ENCODE measurements at regions not wholly inside any gene's neighbourhood (a gene's known extent, or its start where the extent isn't known, plus 50 kb on each side); places are given as distances from the start of the nearest gene placed in this dataset.

DNA sequence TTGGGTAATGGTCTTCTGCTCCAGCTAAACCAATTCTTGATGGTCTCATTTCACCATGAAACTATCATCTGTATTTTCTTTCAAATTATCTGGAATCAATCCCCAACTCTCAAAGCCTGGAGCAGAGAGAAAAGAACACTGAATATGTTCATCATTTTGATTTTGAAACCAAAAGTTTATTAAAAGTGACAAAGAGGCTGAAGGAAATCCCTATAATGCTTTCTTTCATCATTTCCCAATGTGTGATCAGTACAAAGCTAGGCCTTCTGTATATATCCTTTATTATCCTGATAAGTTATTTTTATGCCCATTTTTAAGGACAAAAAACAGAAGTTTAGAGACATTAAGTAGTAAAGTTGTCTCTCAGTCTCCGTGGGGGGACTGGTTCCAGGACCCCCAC is 50.1 kb upstream of the MBNL1 start:
- H3K4me2 ChIP-seq: no peak overlapping the region
- no peaks in the 10 kb centered on the region for H3K27me3 ChIP-seq (ENCODE audit: insufficient read depth)
- no peak for DNase-seq
- TF ChIP-seq RXRA (IDR thresholded peaks at IDR 0.05; ENCODE audit: borderline replicate concordance, low read depth) (no peak), RCOR1 (IDR thresholded peaks at IDR 0.05; ENCODE audit: low read length) (no peak), RAD21 (IDR thresholded peaks at IDR 0.05; ENCODE audit: low read length) (no peak), FOXJ3 (CRISPR knock-in tag; IDR thresholded peaks at IDR 0.05) (no peak), GATA2 (CRISPR knock-in tag; IDR thresholded peaks at IDR 0.05) (no peak), ELF1 (IDR thresholded peaks at IDR 0.05) (no peak), MXI1 (IDR thresholded peaks at IDR 0.05; ENCODE audit: low read depth, low read length) (no peak)
- TF ChIP-seq, protein P1, sequence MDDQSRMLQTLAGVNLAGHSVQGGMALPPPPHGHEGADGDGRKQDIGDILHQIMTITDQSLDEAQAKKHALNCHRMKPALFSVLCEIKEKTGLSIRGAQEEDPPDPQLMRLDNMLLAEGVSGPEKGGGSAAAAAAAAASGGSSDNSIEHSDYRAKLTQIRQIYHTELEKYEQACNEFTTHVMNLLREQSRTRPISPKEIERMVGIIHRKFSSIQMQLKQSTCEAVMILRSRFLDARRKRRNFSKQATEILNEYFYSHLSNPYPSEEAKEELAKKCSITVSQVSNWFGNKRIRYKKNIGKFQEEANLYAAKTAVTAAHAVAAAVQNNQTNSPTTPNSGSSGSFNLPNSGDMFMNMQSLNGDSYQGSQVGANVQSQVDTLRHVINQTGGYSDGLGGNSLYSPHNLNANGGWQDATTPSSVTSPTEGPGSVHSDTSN (IDR thresholded peaks at IDR 0.05): no peak
- TF ChIP-seq, protein P2, sequence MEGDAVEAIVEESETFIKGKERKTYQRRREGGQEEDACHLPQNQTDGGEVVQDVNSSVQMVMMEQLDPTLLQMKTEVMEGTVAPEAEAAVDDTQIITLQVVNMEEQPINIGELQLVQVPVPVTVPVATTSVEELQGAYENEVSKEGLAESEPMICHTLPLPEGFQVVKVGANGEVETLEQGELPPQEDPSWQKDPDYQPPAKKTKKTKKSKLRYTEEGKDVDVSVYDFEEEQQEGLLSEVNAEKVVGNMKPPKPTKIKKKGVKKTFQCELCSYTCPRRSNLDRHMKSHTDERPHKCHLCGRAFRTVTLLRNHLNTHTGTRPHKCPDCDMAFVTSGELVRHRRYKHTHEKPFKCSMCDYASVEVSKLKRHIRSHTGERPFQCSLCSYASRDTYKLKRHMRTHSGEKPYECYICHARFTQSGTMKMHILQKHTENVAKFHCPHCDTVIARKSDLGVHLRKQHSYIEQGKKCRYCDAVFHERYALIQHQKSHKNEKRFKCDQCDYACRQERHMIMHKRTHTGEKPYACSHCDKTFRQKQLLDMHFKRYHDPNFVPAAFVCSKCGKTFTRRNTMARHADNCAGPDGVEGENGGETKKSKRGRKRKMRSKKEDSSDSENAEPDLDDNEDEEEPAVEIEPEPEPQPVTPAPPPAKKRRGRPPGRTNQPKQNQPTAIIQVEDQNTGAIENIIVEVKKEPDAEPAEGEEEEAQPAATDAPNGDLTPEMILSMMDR (IDR thresholded peaks at IDR 0.05): no peak
- TF ChIP-seq, protein P3, sequence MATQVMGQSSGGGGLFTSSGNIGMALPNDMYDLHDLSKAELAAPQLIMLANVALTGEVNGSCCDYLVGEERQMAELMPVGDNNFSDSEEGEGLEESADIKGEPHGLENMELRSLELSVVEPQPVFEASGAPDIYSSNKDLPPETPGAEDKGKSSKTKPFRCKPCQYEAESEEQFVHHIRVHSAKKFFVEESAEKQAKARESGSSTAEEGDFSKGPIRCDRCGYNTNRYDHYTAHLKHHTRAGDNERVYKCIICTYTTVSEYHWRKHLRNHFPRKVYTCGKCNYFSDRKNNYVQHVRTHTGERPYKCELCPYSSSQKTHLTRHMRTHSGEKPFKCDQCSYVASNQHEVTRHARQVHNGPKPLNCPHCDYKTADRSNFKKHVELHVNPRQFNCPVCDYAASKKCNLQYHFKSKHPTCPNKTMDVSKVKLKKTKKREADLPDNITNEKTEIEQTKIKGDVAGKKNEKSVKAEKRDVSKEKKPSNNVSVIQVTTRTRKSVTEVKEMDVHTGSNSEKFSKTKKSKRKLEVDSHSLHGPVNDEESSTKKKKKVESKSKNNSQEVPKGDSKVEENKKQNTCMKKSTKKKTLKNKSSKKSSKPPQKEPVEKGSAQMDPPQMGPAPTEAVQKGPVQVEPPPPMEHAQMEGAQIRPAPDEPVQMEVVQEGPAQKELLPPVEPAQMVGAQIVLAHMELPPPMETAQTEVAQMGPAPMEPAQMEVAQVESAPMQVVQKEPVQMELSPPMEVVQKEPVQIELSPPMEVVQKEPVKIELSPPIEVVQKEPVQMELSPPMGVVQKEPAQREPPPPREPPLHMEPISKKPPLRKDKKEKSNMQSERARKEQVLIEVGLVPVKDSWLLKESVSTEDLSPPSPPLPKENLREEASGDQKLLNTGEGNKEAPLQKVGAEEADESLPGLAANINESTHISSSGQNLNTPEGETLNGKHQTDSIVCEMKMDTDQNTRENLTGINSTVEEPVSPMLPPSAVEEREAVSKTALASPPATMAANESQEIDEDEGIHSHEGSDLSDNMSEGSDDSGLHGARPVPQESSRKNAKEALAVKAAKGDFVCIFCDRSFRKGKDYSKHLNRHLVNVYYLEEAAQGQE (IDR thresholded peaks at IDR 0.05; ENCODE audit: low read depth, low read length): no peak
- TF ChIP-seq, protein P4, sequence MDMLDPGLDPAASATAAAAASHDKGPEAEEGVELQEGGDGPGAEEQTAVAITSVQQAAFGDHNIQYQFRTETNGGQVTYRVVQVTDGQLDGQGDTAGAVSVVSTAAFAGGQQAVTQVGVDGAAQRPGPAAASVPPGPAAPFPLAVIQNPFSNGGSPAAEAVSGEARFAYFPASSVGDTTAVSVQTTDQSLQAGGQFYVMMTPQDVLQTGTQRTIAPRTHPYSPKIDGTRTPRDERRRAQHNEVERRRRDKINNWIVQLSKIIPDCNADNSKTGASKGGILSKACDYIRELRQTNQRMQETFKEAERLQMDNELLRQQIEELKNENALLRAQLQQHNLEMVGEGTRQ (IDR thresholded peaks at IDR 0.05; ENCODE audit: borderline replicate concordance, low read depth, low read length): no peak
- 77% methylated on average over 1 of the region's 1 CpG for WGBS (ENCODE audit: low lambda C conversion rate)
- no peak overlapping the region for H3K27ac ChIP-seq (ENCODE audit: low read depth in 2 of 2, low read length in 1 of 2)
- no peaks in the 10 kb centered on the region for H4K20me1 ChIP-seq (ENCODE audit: insufficient read depth)
- no peaks in the 10 kb centered on the region; a peak in 2 of 4 replicates for H3K4me1 ChIP-seq (ENCODE audit: control insufficient read depth in 1 of 2, insufficient read depth in 2 of 2, low read depth in 1 of 2, low read length in 1 of 2)
- no peak overlapping the region for H3K4me3 ChIP-seq (ENCODE audit: low read depth in 2 of 2, low read length in 1 of 2)
- H3K9me3 ChIP-seq: no peaks in the 10 kb centered on the region
- no peaks in the 10 kb centered on the region for H3K36me3 ChIP-seq (replicated peaks in 1 of 2; ENCODE audit: control insufficient read depth in 1 of 2, insufficient read depth in 2 of 2, low read length in 1 of 2)
- no peaks in the 10 kb centered on the region for H3K9me2 ChIP-seq
- CTCF ChIA-PET: interaction anchor here (1.3 kb wide), 1 partner anchor 19 kb away, joined by 3 read pairs; no protein-coding TSS in a partner anchor
- no peak overlapping the region for H2AFZ ChIP-seq (ENCODE audit: low read depth)
- POLR2A ChIA-PET: no interaction called here
- no peaks in the 10 kb centered on the region for H3K79me2 ChIP-seq (ENCODE audit: insufficient read depth)
- H3F3A ChIP-seq (replicated peaks; ENCODE audit: insufficient read depth): peaks cover 9% of the 10 kb centered on the region
- no peak overlapping the region for H3K9ac ChIP-seq
